C4-2B (cell line): ENCODE measurements at regions not wholly inside any gene's neighbourhood (a gene's known extent, or its start where the extent isn't known, plus 50 kb on each side); places are given as distances from the start of the nearest gene placed in this dataset.

Source experiments
- CTCF ChIP-seq: fragments of 450-650 bp; conservative IDR thresholded peaks from 2 replicates; pipeline ENCODE4 v1.5.1; 2017; ENCODE audit warnings: mild to moderate bottlenecking
- ZFX ChIP-seq: fragments of 450-650 bp; IDR thresholded peaks from 2 replicates; pipeline ENCODE4 v1.6.1; 2017

DNA sequence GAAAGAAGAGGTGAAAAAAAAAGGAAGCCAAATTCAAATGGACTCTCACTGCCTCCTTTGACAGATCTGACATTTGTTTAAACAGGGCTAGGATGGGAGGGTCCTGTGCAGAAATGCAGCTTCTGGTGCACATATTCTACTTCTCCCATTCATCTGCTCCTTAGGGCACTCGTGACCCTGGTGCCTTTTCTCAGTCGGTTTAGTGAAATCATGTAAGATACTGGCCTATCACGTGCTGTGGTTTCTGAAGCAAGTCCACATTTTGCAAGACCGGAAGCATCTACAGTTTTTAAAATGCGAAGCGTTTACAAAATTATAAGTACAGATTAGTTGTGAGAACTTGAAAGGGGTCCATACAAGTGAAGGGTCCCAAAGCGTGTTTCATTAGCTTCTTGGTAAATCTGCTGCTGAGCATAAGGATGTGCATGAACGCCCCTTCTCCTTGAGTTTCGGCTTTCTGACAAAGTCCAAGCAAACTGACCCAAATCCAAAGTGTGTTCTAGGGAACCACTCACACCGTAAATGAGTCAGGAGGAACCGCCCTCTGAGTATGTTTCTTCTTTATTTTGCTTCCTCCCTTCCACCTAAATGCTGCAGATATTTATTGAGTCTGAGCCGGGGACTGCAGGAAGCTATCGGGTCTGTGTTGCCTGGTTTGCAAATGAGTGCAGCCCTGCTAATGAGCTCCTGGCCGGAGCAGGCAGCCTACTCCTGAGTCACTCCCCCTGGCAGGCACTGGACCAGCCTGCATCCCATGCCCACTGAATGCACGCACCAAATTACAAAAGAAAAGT, 323.8 kb upstream of the JARID2 start:
- TF ChIP-seq CTCF (no peak), ZFX (no peak)
